ENCODE measurements at regions not wholly inside any gene's neighbourhood (a gene's known extent, or its start where the extent isn't known, plus 50 kb on each side); places are given as distances from the start of the nearest gene placed in this dataset.
"Not testable (repeated sequence)": the region's sequence is repeated elsewhere in the genome, so short reads cannot be mapped to it uniquely, and the experiment has no call there.

DNA sequence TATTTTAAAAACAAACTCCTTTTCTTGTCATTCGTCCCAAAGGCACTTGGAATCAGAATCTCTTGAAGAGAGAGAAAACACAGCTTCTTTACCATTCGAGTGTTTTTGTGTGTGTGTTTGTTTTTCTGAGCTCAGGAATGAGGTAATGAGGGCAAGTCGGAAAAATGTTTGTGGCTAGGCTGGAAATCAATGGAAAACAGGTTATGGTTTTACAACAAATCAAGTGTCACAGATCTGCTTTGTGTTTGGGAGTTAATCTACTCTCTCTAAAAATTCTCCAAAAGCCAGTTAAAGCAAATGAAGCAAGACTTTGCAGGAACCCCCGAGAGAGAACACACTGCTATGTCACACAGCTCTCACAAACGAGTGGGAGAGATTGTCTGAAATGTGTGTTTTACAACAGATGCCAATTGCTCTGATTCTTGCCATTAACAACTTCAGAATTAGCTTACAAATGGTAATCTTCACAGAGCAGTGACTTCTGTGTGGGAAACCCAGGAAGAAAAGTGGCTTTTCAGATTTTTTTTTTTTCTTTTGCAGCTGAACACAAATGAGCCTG, 264.1 kb downstream of the CBLL2 start:
- DNase-seq: no peak

DNA sequence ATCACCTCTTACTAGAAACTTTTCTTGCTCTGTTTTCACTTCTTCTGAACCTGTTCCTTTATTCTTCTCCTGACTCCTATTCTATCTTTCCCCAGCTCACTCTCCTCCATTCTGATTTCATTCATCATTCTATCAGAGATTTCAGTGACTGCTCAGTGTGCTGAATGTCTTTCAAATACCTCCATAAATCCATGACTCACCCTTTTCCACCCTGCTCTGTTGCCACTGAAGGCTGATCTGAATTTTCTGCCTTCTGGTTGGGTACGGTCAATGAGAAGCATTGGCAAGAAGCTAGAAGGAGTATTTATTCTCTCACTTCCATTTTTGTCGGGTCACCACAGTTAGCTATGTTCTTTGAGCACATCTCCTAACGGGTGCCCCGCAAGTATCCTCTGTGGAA, 265.9 kb downstream of the CBLL2 start:
- no peak for DNase-seq

DNA sequence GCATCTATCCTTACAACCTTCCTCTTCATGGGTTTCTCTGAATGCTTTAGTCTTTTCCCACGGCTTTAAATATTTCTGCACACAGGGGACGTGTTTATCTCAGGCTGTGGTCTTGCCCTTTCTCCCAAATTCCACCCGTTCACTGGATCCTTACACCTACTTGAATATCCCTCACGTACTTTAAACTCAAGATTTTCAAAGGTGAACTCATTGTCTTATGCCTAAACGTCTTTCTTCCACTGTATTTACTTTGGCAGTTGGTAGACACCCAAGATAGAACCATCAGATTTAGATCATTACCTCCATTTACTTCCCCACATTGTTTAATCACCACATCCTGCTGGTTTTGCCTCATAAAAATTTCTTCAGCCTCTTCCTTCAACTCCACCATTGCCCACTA, 269.2 kb downstream of the CBLL2 start:
- DNase-seq: no peak

DNA sequence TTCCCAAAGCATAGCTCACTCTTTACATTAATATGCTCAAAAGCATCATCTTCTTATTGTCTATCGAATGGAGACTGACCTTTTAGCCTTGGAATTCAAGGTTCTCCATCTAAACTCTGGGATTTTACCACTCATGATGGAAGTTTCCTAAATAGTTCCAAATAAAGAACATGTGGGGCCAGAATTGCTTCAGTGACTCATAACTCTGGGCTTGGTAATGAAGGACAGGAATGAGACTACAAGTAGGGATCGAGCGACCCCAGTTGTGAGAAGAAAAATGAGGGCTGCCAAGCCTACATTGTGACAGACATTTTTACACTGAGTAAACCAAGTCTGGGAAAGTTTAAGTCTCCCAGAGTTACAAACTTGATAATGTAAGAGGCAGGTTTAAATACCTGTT, 269.9 kb downstream of the CBLL2 start:
- DNase-seq: no peak

DNA sequence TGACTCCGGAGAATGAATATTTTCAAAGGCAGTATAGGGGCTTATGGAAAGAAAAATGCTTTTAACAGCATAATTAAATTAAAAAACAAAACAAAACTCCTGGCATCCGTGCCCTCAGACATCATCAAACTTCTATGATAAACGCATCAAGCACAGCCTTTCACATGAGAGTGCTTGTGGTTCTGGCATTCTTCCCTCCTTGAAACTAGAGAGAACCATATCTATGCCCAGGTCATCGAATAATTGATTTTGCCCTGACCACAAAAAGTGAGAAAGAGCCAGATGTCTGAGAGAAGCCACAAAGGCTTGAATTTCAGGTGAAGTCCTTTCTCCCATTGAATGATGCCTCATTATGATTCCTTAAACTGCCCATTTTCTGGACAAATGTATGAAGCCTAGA, 286.8 kb downstream of the CBLL2 start:
- DNase-seq: no peak

DNA sequence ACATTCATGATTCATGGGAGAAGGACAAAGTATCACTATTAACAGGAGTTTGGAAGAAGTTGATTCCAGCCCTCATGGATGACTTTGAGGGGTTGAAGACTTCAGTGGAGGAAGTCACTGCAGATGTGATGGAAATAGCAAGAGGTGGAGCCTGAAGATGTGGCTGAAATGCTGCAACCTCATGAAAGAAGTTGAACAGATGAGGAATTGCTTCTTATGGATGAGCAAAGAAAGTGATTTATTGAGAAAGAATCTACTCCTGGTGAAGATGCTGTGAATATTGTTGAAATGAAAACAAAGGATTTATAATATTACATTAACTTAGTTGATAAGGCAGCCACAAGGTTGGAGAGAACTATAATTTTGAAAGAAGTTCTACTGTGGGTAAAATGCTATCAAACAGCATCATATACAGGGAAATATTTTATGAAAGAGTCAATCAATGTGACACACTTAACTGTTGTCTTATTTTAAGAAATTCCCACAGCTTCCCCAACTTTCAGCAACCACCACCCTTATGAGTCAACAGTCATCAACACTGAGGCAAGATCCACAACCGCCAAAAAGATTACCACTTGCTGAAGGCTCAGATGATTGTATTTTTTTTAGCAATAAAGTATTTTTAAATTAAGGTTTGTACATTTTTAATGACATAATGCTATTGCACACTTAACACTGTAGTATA, 302.6 kb downstream of the CBLL2 start:
- no peak for DNase-seq

DNA sequence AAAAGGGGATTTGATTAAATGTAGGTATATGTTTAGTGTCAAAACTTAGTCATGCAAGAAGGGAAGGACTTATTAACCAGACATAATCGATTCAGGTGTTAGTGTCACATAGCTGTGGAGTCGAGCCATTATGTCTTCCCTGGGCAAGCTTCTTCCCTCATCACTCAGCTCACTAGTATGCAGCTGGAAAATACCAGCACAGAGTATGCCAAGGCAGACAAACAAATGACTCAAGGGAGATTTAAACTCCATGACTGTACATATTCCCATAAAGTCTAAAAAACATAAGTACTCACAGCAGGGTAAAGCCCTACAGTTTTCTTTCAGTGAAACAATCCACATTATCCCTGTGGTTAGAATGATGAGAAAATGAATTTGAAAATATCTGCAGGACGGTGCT, 304.5 kb downstream of the CBLL2 start:
- no peak for DNase-seq

DNA sequence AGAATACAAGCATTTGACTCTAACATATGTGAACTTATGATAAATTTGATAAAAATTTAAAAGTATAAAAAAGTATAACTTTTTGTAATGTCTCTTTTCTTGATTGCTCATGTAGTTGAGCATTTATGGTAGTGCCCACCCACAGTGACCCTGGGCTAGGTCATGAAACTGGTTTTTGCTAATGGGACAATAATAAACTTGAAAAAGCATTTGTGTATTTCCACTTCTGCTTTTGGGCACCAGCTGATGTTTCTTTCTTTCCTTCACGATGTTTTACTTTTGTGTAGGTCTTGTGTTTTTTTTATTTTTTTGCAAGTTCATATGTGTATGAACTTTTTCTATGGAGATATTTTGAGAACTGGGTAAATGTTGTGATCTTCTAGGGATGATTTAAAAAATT, 313.1 kb downstream of the CBLL2 start:
- no peak for DNase-seq

DNA sequence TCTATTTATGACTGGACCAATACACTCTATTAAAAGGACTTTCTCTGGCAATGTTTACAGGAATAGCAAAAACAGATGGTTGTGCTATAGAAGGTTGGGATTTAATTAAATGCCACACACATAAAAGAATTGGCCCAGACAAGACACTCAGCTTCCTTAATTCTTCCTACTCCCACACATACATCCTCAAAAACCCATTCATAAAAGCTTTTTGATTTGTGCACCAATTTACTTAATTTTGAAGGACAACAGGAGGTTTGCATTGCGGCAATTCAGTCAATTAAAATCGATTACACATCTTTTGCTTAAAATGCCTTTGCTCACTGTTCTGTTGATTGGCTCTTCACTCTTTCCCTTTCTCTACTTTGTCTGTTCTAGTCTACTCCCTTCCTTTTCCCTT, 317.1 kb downstream of the CBLL2 start:
- no peak for DNase-seq

DNA sequence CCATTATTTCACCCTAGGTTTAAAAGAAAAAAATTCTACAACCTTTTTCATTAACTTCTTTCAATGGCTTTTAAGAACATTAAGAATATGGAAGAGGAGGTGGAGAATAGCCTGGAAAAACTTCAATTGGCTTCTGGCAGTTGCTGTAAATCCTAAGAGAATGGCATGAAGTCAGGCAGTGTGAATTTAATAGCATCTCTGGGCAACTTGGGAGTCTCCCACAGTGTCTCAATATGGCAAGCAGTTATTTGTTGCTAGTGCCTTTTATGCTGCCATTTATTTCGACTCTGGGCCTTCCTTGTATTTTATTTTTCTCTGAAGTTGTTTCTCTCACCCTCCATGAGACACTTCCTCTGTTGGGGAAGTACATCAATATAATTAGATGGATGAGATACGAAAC, 322.1 kb downstream of the CBLL2 start:
- DNase-seq: no peak

DNA sequence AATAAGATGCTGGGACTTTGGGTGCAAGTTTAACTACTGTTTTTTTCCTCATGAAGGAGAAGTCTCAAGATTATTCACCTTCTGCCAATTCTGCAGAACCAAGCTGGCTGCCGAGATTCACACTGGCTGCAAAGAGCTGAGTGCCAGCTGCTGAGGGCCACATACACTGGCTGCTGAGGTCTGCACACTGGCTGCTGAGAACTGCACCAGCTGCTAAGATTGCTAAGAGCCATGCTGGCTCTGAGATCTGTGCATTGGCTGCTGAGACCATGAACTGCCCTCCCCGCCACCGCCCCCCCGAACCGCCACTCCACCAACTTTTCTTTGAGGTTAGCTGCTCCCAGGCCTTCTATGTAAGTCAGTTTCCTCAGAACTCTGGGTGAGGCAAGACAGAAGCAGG, 330.3 kb downstream of the CBLL2 start:
- no peak for DNase-seq

DNA sequence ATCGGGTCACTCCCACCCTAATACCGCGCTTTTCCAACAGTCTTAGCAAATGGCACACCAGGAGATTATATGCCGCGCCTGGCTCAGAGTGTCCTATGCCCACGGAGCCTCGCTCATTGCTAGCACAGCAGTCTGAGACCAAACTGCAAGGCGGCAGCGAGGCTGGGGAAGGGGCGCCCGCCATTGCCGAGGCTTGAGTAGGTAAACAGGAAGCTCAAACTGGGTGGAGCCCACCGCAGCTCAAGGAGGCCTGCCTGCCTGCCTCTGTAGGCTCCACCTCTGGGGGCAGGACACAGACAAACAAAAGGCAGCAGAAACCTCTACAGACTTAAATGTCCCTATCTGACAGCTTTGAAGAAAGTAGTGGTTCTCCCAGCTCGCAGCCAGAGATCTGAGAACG, 336.7 kb downstream of the CBLL2 start:
- DNase-seq: not testable (repeated sequence)

DNA sequence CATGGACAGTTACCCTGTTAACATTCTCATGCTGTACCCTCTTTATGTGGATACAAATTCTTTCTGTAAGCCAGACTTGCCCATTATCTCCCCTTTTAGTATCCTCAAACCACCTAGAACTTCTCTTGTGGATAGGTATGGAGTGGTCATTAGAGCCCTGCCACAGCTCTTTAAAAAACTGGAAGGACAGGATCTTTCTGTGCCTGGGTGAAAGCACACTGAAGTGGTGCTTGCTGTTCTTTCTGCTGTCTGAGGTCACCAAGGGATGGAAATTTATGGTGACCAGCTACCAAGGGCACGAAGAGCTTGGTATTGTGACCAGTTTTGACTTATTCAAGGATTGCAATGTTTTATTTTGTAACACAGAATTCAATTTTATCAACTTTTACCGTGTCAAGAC, 344.2 kb downstream of the CBLL2 start:
- no peak for DNase-seq

DNA sequence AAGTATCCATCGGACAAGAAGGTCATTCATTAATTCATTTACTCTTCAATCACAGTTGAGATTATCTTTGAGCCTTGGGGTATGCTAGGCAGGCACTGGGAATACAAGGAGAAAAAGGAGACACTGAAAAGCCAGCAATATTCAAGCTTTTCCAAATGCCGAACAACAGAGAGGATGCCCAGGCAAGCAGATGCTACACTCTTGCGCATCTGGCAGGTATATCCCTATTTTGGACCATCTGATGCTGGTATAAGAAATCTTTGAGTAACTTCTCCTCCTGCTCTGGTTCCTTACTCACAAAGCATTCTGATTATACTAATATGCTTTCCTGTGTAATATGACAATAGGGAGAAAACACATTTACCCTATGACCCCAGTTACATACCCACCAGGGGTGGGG, 354.9 kb downstream of the CBLL2 start:
- DNase-seq: no peak

DNA sequence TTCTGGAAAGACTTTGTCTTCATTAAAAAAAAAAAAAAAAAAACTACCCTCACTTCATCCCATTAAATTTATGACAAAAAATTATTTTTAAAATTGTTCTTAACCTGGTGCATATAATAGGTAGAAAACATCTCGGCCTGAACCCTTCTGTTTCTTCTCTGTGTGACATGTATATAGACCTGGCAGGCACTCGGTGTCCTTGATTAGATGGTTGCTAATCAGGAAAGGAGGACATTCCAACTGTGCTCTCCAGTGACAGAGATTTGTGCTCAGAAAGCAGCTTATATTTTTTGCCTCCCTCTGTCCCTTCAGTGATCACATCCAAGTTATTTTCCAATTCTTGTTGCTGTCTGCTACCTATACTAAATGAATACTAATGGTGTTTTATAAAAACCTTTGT, 355.6 kb downstream of the CBLL2 start:
- no peak for DNase-seq

DNA sequence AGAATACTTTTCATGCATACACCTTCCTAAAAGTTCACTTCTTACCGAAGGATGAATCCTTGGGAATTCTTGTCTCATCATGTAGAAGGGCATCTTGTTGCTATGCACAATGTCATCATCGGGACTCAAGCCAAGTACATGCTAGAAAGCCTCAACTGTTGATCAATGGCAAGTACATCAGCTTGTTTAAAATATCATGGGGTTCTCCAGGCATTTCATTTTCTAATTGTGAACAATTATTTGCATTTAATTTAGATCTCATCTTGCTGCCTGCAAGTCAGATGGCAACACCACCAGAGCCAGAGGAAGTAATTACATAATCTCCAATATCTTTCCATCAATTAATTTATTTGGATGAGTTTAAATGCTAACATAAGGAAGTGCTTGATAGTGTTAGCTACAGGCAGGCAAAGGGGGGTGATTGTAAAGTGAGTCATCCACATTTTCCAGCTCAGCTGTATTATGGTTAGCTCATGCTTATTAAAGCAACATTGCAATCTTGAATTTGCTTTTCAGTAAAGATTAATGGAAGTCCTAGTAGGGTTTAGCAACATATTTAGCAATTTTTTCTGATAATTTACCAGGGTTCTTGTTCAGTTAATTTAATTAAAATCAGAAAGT, 356.5 kb downstream of the CBLL2 start:
- DNase-seq: no peak

DNA sequence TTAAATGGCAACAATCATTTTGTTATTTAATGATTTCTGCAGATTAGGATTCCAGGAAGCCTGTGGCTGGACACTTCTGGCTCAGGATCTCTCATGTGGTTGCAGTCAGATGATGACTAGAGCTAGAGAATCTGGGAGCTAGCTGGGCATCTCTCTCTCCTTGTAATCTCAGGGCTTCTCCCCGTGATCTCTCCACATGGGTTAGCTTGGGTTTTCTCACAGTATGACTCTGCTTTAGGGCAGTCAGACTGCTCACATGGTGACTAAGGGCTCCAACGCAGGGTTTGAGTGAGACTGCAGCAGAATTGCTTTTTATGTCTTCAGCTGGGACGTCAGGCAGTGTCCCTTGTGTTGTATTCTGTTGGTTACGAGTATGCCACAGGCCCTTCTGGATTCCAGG, 361.4 kb downstream of the CBLL2 start:
- DNase-seq: no peak

DNA sequence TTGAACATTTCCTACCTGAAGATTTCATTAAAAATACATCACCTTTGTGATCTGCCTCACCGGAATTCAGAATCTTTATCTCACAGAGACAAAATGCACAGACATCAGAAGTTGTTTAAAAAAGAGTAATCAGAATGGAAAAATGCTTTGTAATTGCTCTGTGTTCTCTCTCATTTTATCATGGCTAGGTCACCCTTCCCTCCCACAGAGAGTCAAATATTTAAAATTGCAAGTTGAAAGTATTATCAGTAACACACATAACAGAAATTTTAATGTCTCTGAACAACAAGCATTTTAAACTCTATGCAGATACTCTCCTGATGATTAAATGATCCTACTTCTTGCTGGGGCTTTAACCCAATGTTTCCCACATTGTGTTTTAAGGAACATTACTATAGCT, 362.0 kb downstream of the CBLL2 start:
- no peak for DNase-seq

DNA sequence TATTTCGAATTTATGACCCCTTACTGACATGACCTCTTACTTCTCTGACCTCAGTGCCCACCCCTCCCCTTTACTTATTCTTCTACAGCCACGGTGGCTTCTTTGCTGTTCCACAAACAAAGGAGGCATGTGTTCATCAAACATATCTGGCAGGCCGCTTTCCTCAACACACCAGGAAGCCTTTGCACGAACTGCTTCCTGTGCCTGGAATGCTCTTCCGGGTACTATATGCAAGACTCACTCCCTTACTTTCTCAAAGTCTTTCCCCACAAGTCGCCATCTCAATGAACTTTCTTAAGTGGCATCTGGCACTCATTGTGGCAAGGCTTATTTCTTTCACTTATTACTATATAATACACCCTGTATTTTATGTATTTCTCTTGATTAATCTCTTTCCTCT, 351.5 kb upstream of the DDX53 start:
- DNase-seq: no peak

DNA sequence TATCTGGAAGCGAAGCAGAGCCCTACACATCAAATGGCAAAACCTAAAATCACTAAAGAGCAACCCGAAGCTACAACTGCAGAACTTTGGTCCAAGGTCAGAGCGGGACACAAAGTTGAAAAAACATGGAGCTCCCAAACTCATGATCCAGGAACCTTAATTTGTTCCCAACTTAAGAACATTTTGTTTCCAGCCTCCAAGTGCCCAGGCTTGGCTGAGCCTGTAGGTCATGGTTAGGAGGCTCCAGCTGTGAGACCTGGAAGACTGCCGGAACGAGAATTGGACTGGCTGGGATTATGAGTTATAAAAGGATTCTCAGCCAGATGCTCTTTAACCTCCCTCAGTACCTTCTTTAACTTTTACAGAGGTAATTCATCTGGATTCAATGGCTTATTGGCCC, 349.1 kb upstream of the DDX53 start:
- DNase-seq: no peak

DNA sequence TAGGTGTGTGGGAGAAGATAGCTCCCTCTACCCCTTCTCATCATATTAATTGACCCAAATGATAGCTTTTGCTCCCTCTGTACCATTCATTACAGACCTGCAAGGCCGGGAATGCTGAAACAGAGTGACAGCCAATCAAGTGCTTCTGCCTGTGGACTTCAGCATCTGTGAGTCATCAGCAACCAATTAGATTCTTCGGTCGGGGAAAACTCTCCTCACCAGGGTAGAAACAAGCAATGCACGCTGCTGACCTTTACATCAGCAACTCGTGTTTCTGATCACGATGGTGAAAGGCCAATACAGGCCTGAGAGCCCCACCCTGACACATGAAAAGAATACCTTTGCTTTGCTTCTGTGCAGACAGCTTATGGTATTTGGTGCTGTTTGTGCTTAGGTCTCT, 347.2 kb upstream of the DDX53 start:
- no peak for DNase-seq

DNA sequence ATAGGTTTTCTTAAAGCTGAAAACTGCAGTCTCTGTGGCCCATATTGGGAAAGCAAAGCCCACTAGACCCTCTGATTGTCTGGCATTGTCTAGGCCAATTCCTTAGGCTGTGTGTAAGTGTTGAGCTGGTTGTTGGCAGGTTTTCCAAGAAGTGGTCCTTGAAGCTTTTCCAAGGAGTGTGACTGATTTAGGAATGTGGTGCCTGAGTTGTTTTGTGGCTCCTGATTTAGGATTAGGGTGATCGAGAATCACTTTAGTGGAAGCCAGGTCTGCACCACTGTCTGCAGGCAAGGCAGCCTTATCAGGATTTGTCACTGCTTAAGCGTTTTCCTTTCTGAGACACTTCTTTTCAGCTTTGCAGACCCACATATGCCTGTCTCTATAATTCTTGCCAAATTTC, 339.0 kb upstream of the DDX53 start:
- DNase-seq: no peak

DNA sequence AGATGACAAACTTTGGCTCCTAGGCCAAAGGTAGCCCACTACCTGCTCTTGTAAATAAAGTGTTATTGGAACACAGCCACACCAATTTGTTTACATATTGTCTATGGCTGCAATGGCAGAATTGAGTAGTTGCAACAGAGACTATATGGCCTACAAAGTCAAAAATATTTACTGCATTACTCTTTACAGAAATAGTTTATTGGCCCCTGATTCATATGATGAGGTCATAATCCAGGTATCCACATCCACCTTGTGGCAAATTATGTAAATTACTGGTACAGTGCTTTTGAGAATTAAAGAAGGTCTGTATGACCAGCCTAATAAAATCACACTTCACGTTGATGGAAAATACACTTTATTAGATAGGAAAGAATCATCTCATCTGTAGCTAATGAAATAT, 337.0 kb upstream of the DDX53 start:
- no peak for DNase-seq

DNA sequence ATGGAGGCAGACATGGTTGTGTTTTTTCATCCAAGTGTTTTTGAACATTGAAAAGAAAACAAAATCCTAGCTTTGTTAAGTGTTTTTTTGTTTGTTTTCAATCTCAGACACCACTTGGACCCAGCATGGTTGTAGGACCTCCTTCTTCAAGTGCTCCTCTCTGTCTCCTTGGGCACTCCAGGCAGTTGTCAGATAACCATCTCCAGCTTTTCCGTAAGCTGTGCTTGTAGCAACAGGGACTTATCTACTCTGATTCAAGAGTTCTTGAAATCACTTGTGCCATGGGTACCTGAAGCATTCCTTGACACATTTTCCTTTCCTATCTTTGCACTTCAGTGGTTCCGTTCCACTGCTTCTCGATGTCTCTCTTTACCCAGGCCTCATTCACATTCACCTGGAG, 334.9 kb upstream of the DDX53 start:
- no peak for DNase-seq

DNA sequence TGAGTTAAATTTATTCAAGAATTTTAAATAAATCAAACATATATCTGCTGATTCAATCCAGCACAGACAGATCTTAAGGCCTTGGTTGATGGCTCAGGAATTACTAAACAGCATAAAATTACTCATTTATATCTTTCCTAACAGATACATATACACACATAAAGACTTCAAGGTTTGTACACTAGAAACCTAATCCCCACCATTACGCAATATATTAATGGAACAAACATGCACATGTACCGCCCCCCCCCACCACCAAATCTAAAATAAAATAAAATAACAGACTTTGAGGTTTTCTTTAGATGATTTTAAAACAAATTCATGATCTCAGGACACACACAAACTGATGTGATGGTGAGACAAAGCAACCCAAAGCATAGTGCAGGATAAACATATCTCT, 333.9 kb upstream of the DDX53 start:
- no peak for DNase-seq

Data from hematopoietic multipotent progenitor cell treated with erythropoietin and hydrocortisone succinate and interleukin-3 and kit ligand, for 8 days (in vitro differentiated cells).